ENCODE measurements at regions not wholly inside any gene's neighbourhood (a gene's known extent, or its start where the extent isn't known, plus 50 kb on each side); places are given as distances from the start of the nearest gene placed in this dataset.

- no peak overlapping the region for H3K27ac Mint-ChIP-seq
- H3K27me3 ChIP-seq (ENCODE audit: control insufficient read depth in 1 of 2, insufficient read depth in 2 of 2, low read length in 2 of 2) = no peaks in the 10 kb centered on the region
- no peaks in the 10 kb centered on the region for H3K36me3 Mint-ChIP-seq (ENCODE audit: low read depth)
- no peaks in the 10 kb centered on the region for H3K27me3 Mint-ChIP-seq
- H3K4me1 Mint-ChIP-seq (ENCODE audit: low read depth) = no peaks in the 10 kb centered on the region
- H3K27ac ChIP-seq (ENCODE audit: low read depth in 1 of 2, low read length in 2 of 2) = no peak overlapping the region
- no peak for ATAC-seq (ENCODE audit: poor library complexity)
- H3K4me3 ChIP-seq (ENCODE audit: low read length) = no peak overlapping the region
- CTCF ChIA-PET = no interaction called here
- H3K4me1 ChIP-seq (ENCODE audit: insufficient read depth, low read length) = no peaks in the 10 kb centered on the region
- DNase-seq = no peak
- peaks cover 4% of the 10 kb centered on the region for H3K9me3 Mint-ChIP-seq
- H3K4me3 Mint-ChIP-seq = no peak overlapping the region
- no peaks in the 10 kb centered on the region for H3K36me3 ChIP-seq (ENCODE audit: insufficient read depth, low read length)
- intact Hi-C loops (cut with DNase I, micrococcal nuclease) = no loop called here
- TF ChIP-seq CTCF (IDR thresholded peaks at IDR 0.05) = no peak
- POLR2A ChIA-PET = no interaction called here
- H3K9me3 ChIP-seq (ENCODE audit: control insufficient read depth in 1 of 2, insufficient read depth in 1 of 2, low read length in 2 of 2) = peaks cover 0 to 10% of the 10 kb centered on the region in 2 experiments
These were observed 1122.5 kb downstream of the NCAM2 start for GRCh38 chr21:22120616-22121266.

DNA sequence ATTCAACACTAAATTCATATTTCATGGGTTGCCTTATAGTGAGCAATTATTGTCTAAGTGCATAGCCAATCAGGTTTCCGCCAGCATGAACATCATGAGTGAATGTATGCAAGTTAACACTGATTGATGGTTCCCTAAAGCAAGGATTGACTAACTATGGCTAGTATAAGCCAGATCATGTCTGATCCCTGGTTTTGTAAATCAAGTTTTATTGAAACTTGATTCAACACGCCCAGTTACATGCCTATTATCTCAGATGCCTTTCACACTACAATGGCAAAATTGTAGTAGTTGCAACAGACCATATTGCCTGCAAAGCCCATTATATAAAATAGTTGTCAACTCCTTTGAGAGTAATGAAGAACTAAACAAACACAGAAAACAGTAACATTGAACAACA lies 1127.4 kb downstream of the NCAM2 start:
- intact Hi-C loops (cut with DNase I, micrococcal nuclease) = no loop called here
- Histone ChIP-seq H3K4me3 (ENCODE audit: low read length) (no peak overlapping the region), H3K4me1 (ENCODE audit: insufficient read depth, low read length) (no peaks in the 10 kb centered on the region), H3K27me3 (ENCODE audit: control insufficient read depth in 1 of 2, insufficient read depth in 2 of 2, low read length in 2 of 2) (no peaks in the 10 kb centered on the region), H3K9me3 (ENCODE audit: control insufficient read depth in 1 of 2, insufficient read depth in 1 of 2, low read length in 2 of 2) (peaks cover 0 to 7% of the 10 kb centered on the region in 2 experiments), H3K27ac (ENCODE audit: low read depth in 1 of 2, low read length in 2 of 2) (no peak overlapping the region), H3K36me3 (ENCODE audit: insufficient read depth, low read length) (no peaks in the 10 kb centered on the region)
- POLR2A ChIA-PET = no interaction called here
- Mint-ChIP-seq H3K4me3 (no peak overlapping the region), H3K36me3 (ENCODE audit: low read depth) (no peaks in the 10 kb centered on the region), H3K27ac (no peak overlapping the region), H3K4me1 (ENCODE audit: low read depth) (no peaks in the 10 kb centered on the region), H3K9me3 (peaks cover 4% of the 10 kb centered on the region), H3K27me3 (no peaks in the 10 kb centered on the region)
- DNase-seq (no peak), ATAC-seq (ENCODE audit: poor library complexity) (no peak)
- CTCF ChIA-PET = no interaction called here
- TF ChIP-seq CTCF (IDR thresholded peaks at IDR 0.05) = no peak

DNA sequence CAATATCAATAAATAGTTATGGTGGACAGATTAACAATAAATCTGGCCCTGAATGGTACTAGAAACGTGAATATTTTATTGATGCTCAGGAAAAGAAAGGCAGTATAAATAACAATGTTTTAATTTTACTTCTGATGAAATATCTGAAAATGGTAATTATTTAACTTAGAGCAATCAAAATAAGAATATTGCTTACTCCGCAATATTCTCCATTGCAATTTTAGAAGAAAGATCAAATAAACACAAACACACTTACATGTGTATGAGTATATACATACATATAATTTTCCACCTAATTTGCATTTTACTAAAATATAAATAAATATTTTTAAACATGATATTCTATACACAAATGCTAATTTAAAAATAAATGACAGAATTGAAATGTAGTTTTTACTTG lies 1130.5 kb downstream of the NCAM2 start:
- no peak for TF ChIP-seq CTCF (IDR thresholded peaks at IDR 0.05)
- Histone ChIP-seq H3K4me3 (ENCODE audit: low read length) (no peak overlapping the region), H3K9me3 (ENCODE audit: control insufficient read depth in 1 of 2, insufficient read depth in 1 of 2, low read length in 2 of 2) (no peaks in the 10 kb centered on the region), H3K4me1 (ENCODE audit: insufficient read depth, low read length) (no peaks in the 10 kb centered on the region), H3K27ac (ENCODE audit: low read depth in 1 of 2, low read length in 2 of 2) (no peak overlapping the region), H3K36me3 (ENCODE audit: insufficient read depth, low read length) (no peaks in the 10 kb centered on the region), H3K27me3 (ENCODE audit: control insufficient read depth in 1 of 2, insufficient read depth in 2 of 2, low read length in 2 of 2) (no peaks in the 10 kb centered on the region)
- H3K36me3 Mint-ChIP-seq (ENCODE audit: low read depth) = no peaks in the 10 kb centered on the region
- ATAC-seq (ENCODE audit: poor library complexity) (no peak), DNase-seq (no peak)
- POLR2A ChIA-PET = no interaction called here
- intact Hi-C loops (cut with DNase I, micrococcal nuclease) = no loop called here
- H3K9me3 Mint-ChIP-seq = no peaks in the 10 kb centered on the region
- CTCF ChIA-PET = no interaction called here
- H3K4me1 Mint-ChIP-seq (ENCODE audit: low read depth) = no peaks in the 10 kb centered on the region
- H3K4me3 Mint-ChIP-seq = no peak overlapping the region
- no peak overlapping the region for H3K27ac Mint-ChIP-seq
- H3K27me3 Mint-ChIP-seq = no peaks in the 10 kb centered on the region

All from CD4-positive, alpha-beta T cell (primary cell).